IPS-18c (cell line): ENCODE measurements at regions not wholly inside any gene's neighbourhood (a gene's known extent, or its start where the extent isn't known, plus 50 kb on each side); places are given as distances from the start of the nearest gene placed in this dataset.

Experiments used
- H3K4me3 ChIP-seq: 2 replicates; pipeline ENCODE4 v1.7.0; 2013; ENCODE audit warnings: low read depth, mild to moderate bottlenecking, low read length, moderate library complexity; ENCODE audit not compliant: insufficient read depth
- H3K9me3 ChIP-seq: one replicate; pipeline ENCODE4 v1.6.1; 2013; ENCODE audit warnings: mild to moderate bottlenecking, low read length, moderate library complexity; ENCODE audit not compliant: control insufficient read depth, insufficient read depth

- no peak overlapping the region for H3K4me3 ChIP-seq
- no peaks in the 10 kb centered on the region for H3K9me3 ChIP-seq
Observed at GRCh38 chr4:152115118-152115517, 354.3 kb upstream of the GATB start.

DNA sequence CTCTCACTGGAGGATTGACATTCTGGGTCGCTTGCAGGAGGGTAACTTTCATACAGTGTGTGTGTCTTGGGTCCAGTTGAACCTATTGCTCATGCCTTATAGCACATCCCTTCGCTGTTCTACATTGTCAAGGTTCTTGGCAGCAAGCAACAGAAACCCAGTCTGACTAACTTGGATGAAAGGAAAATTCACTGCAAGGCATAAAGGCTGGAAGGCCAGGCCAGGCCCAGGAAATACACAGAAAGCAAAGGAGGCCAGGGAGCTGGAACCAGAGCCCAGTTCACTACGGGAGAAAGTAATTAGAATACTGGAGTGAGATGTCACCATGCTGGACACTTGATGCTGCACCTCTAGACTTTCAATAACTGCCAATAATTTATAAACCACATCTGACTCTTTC is 353.8 kb upstream of the GATB start:
- Histone ChIP-seq H3K9me3 (no peaks in the 10 kb centered on the region), H3K4me3 (no peak overlapping the region)

GRCh38 chr4:152112887-152113286 is 352.1 kb upstream of the GATB start:
- H3K9me3 ChIP-seq, result no peaks in the 10 kb centered on the region
- no peak overlapping the region for H3K4me3 ChIP-seq

- no peaks in the 10 kb centered on the region for H3K9me3 ChIP-seq
- H3K4me3 ChIP-seq, result no peak overlapping the region
Observed at GRCh38 chr4:152112190-152112589, 351.4 kb upstream of the GATB start.

DNA sequence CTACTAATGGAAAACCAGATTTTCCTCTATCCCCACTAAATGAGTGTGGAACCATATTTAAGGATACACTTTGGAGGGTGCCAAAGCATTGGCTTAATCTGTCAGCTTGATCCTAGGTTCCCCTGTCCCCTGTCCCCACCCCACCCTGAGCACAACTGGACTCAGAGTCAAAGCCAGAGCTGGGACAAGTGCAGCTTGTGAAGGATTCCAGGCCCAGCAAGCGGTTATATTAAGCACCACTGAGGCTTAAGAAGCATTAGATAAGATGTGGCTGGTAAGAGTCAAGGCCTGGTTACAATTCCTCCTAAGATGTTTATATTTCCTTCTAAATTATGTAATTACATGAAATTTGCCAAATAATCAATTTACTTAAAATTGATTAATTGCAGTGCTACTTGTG is 350.0 kb upstream of the GATB start:
- no peak overlapping the region for H3K4me3 ChIP-seq
- H3K9me3 ChIP-seq, result no peaks in the 10 kb centered on the region

DNA sequence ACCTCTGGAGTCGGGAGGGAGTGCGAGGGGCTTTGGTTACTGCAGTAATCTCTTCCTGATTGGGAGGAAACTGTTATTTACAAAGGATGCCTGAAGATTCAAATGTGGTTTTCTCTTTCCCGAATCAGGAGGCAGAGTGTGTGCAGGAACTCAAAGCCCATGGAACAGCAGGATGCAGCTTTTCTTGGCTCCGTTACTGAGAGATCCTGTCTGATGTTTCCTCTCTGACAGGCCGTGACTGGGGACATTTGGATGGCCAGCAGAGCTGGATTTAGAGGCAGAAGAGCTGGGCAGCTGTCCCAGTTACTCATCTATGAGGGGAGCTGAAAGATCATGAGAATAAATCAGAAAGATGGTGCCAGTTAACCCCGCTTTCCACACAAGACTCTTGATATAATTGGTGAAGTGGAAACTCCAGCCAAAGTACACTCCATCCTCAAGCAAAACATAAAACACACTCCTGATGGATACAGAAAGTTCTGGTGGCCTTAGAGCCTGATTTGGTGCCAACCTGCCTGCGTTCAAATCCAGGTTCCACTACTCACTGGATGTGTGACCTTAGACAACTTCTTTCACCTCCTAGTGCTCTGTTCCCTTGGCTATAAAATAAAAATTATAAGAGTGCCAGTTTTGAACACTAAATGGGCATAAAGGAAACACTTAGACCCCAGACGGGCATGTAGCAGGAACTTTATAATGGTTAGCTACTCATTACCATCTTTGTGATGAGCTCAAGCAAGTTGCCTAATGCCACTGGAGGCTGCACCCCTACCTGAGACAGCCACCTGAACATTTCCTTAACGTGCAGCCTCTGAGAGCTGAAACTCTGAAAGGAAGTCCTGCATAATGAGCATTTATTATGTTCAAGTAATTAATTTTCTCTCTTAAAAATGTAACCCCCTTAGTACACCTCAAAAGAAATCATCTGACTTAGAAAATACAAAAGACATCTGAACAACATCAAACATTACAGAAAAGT is 349.0 kb upstream of the GATB start:
- no peaks in the 10 kb centered on the region for H3K9me3 ChIP-seq
- no peak overlapping the region for H3K4me3 ChIP-seq

DNA sequence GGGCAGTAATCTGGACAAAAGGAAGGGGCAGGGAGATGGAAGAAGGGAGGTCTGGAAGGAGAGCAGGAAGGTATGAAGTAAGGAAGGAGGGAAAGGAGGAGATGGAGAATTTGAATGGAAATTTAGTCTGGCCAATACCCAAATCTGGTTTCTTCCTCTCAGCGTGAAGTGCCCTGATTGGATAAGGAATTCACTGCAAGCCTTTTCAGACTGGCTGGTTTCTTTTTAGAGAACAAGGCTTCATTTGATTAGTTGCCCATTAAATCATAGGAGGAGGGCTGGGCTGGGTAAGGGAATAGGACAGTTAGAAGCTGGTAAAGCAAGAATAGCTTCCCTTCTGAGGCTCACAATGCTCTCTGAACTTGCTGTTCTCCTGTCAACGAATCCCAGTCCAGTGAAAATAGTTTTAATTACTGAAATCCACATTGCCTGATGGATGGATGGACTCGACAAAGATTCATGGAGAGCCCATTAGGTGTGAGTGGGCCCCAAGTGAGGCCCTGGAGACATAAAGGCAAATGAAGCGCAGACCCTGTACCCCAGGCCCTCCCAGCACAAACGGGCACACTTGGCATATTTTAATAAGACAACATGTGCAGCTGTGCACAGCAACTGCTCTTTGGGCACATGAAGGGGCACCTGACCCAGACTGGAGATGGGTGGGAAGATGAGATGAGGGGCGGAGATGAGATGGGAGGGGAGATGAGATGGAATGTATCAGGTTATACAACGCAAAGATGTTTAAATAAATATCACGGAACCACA is 347.1 kb upstream of the GATB start:
- H3K9me3 ChIP-seq, result no peaks in the 10 kb centered on the region
- H3K4me3 ChIP-seq, result no peak overlapping the region

GRCh38 chr4:152106781-152107321 is 346.0 kb upstream of the GATB start:
- H3K4me3 ChIP-seq, result no peak overlapping the region
- H3K9me3 ChIP-seq, result no peaks in the 10 kb centered on the region

- Histone ChIP-seq H3K9me3 (no peaks in the 10 kb centered on the region), H3K4me3 (no peak overlapping the region)
Observed at GRCh38 chr4:152106113-152106763, 345.4 kb upstream of the GATB start.

DNA sequence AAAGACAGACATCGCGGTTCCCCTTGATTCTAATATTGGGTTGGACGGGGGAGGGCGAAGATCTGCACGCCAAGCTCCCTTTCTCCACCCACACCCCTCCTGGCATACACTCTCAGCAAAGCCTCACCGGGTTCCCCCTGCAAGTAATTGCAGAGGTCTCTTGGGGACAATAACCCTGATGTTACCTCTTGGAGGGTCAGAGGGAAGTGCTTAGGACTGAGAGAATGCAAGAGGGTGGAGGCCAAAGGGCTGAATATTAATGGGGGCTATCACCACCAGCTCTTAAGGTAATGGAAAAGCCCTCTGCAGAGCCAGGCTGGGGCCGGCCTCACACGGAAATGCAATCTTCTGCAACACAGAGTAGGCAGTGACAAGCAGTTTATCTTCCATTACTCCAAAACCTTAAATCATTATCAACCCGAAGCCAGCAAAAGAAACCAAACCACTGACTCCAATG is 344.1 kb upstream of the GATB start:
- H3K9me3 ChIP-seq, result no peaks in the 10 kb centered on the region
- no peak overlapping the region for H3K4me3 ChIP-seq

- H3K9me3 ChIP-seq, result no peaks in the 10 kb centered on the region
- no peak overlapping the region for H3K4me3 ChIP-seq
Observed at GRCh38 chr4:152104356-152104755, 343.5 kb upstream of the GATB start.

- no peak overlapping the region for H3K4me3 ChIP-seq
- no peaks in the 10 kb centered on the region for H3K9me3 ChIP-seq
Observed at GRCh38 chr4:152103181-152103901, 342.5 kb upstream of the GATB start.

GRCh38 chr4:152102436-152103000 is 341.7 kb upstream of the GATB start:
- no peak overlapping the region for H3K4me3 ChIP-seq

GRCh38 chr4:152101556-152102435 is 341.0 kb upstream of the GATB start:
- peaks cover 2% of the 10 kb centered on the region for H3K9me3 ChIP-seq
- H3K4me3 ChIP-seq, result no peak overlapping the region

More at GRCh38 chr4:152102436-152103000, 341.7 kb upstream of the GATB start:
- no peaks in the 10 kb centered on the region for H3K9me3 ChIP-seq

- Histone ChIP-seq H3K4me3 (no peak overlapping the region), H3K9me3 (peaks cover 2% of the 10 kb centered on the region)
Observed at GRCh38 chr4:152100379-152101201, 339.8 kb upstream of the GATB start.
